Memory B cell (primary cell): ENCODE measurements at regions not wholly inside any gene's neighbourhood (a gene's known extent, or its start where the extent isn't known, plus 50 kb on each side); places are given as distances from the start of the nearest gene placed in this dataset.

Experiments used
- ATAC-seq: fragments of 150-1000 bp; cut with Tn5 transposase; 2 replicates; pipeline ENCODE4 v1.10.0; 2021; ENCODE audit warnings: low read depth, mild to moderate bottlenecking, moderate library complexity
- DNase-seq, 2 donors: peaks; one replicate each; pipeline ENCODE4 v3.0.0; 2022; ENCODE audit warnings: low spot score in 2 of 2
- H3K27ac Mint-ChIP-seq: one replicate; pipeline ENCODE4 v1.8.0; 2022; ENCODE audit warnings: mild to moderate bottlenecking, moderate library complexity, mixed read lengths
- H3K27me3 Mint-ChIP-seq: one replicate; pipeline ENCODE4 v1.8.0; 2022; ENCODE audit warnings: mixed read lengths
- H3K36me3 Mint-ChIP-seq: one replicate; pipeline ENCODE4 v1.8.0; 2022; ENCODE audit warnings: mild to moderate bottlenecking, mixed read lengths
- H3K4me1 Mint-ChIP-seq: one replicate; pipeline ENCODE4 v1.8.0; 2022; ENCODE audit warnings: mixed read lengths
- H3K4me3 Mint-ChIP-seq: one replicate; pipeline ENCODE4 v1.8.0; 2022; ENCODE audit warnings: mild to moderate bottlenecking, moderate library complexity, mixed read lengths
- H3K9me3 Mint-ChIP-seq: one replicate; pipeline ENCODE4 v1.8.0; 2022; ENCODE audit warnings: mixed read lengths

DNA sequence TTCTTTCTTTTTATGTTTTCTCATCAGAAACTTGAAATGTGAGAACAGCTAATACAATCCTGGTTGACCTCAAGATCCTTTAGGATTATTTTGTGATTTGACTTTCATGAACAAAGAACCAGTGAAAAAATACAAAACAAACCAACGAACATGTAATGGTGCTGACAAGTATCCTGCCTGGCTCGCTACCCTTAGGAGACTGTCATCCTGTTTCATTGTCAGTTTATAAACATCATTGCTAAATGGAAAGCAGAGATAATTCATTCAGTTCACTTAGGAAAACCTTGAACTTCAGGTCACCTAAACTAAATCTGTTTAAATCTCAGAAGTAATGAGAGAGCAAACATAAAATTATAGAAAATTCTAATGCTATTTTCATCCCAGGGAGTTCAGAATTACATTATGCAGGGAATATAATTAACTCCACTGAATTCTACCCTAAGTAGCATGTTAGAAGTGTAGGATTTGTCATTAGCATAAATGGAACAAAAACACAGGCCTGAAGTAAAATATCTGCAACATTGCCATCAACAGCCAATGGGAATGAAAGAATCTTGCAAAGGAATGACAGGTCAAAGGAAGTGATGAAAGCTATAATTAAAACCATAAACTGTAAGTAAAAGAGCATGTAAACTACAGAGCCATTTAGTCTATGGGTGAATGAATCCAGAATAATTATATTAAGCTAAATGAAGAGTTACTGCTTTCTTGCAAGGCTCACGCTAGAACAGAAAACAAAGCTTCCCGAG is 401.2 kb upstream of the MANEA start:
- Mint-ChIP-seq H3K4me3 (no peak overlapping the region), H3K36me3 (no peaks in the 10 kb centered on the region), H3K9me3 (no peaks in the 10 kb centered on the region), H3K27me3 (no peaks in the 10 kb centered on the region), H3K27ac (no peak overlapping the region), H3K4me1 (no peaks in the 10 kb centered on the region)
- DNase-seq: no peak
- no peak for ATAC-seq

DNA sequence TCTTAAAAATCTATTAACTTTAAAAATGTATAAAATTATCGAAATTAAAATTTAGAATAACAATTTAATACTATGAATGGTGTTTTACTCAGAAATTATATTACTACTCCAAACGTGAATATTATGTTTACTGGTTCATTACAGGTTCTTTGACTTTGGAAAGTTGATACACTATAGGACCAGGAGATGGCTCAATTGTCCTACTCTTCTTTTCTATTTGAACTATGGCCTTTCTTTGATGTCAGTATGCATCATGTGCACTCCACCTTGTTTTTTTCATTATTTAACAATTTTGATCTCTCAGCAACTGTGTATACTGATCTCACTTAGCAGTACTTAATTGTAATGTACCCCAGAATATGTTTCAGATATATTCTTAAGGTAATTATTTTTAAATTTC is 391.5 kb upstream of the MANEA start:
- Mint-ChIP-seq H3K4me3 (no peak overlapping the region), H3K9me3 (peaks cover 1% of the 10 kb centered on the region)
- no peak for DNase-seq

DNA sequence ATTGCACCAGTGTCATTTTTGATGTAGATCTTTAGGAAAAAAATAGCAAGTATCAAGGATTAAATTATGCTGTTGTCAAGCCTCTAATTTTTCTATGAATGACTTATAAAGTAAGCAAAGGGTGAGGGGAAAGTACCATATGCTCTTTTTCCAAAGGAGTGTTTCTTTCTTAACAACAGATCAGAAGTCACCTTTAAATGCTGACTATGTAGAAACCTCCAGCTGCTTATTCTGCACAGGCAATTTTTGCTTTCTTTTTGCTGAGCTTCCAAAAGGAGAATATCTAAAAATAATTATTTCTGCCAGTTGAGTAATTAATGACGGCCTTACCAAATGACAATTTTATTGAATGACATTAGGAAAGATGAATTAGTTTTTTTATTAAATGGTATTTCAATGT is 390.6 kb upstream of the MANEA start:
- peaks cover 1% of the 10 kb centered on the region for H3K9me3 Mint-ChIP-seq
- no peaks in the 10 kb centered on the region for H3K4me1 Mint-ChIP-seq
- H3K36me3 Mint-ChIP-seq: no peaks in the 10 kb centered on the region
- H3K27ac Mint-ChIP-seq: no peak overlapping the region
- no peak for ATAC-seq
- no peaks in the 10 kb centered on the region for H3K27me3 Mint-ChIP-seq
- no peak for DNase-seq
- no peak overlapping the region for H3K4me3 Mint-ChIP-seq

More for the DNA sequence above, 391.5 kb upstream of the MANEA start:
- H3K36me3 Mint-ChIP-seq: no peaks in the 10 kb centered on the region
- H3K27ac Mint-ChIP-seq: no peak overlapping the region
- no peaks in the 10 kb centered on the region for H3K4me1 Mint-ChIP-seq
- ATAC-seq: no peak
- no peaks in the 10 kb centered on the region for H3K27me3 Mint-ChIP-seq

- Mint-ChIP-seq H3K9me3 (no peaks in the 10 kb centered on the region), H3K4me3 (no peak overlapping the region), H3K27ac (no peak overlapping the region), H3K36me3 (no peaks in the 10 kb centered on the region), H3K4me1 (no peaks in the 10 kb centered on the region), H3K27me3 (no peaks in the 10 kb centered on the region)
- no peak for ATAC-seq
- no peak for DNase-seq
These were observed 379.7 kb upstream of the MANEA start for GRCh38 chr6:95197590-95197989.

DNA sequence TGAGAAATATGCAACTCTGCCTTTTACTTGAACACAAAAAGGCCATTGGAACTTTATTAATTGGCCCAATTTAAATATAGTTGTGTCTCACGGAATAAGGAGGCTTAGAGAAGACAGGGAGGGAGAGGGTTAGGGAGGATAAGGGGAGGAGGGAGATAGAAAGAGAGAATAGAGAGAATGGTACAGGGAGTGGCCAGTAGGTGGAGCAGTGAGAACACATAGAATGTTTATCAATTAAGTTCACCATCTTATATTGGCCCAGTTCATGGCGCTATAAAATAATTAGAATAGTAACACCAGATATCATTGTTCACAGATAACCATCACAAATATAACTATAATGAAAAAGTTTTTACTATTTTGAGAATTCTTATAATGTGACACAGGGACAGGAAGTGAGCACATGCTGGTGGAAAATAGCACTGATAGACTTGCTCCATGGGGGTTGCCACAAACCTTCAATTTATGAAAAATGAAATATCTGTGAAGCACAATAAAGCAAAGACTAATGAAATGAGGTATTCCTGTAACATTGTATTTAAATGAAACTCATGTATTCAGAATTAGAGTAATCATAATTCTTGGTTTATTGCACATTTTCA is 374.1 kb upstream of the MANEA start:
- Mint-ChIP-seq H3K27ac (no peak overlapping the region), H3K4me1 (no peaks in the 10 kb centered on the region), H3K4me3 (no peak overlapping the region), H3K27me3 (no peaks in the 10 kb centered on the region), H3K9me3 (no peaks in the 10 kb centered on the region), H3K36me3 (no peaks in the 10 kb centered on the region)
- ATAC-seq (peak; percentile 41), DNase-seq (no peak)

- Mint-ChIP-seq H3K27me3 (no peaks in the 10 kb centered on the region), H3K27ac (no peak overlapping the region), H3K4me1 (no peaks in the 10 kb centered on the region), H3K4me3 (no peak overlapping the region), H3K9me3 (no peaks in the 10 kb centered on the region), H3K36me3 (no peaks in the 10 kb centered on the region)
- DNase-seq: no peak
- ATAC-seq: no peak
These were observed 373.2 kb upstream of the MANEA start for GRCh38 chr6:95204178-95204577.

- no peak overlapping the region for H3K27ac Mint-ChIP-seq
- no peak overlapping the region for H3K4me3 Mint-ChIP-seq
- H3K36me3 Mint-ChIP-seq: no peaks in the 10 kb centered on the region
- H3K9me3 Mint-ChIP-seq: no peaks in the 10 kb centered on the region
- DNase-seq (no peak), ATAC-seq (no peak)
- no peaks in the 10 kb centered on the region for H3K27me3 Mint-ChIP-seq
- H3K4me1 Mint-ChIP-seq: no peaks in the 10 kb centered on the region
These were observed 368.7 kb upstream of the MANEA start for GRCh38 chr6:95208621-95209020.

DNA sequence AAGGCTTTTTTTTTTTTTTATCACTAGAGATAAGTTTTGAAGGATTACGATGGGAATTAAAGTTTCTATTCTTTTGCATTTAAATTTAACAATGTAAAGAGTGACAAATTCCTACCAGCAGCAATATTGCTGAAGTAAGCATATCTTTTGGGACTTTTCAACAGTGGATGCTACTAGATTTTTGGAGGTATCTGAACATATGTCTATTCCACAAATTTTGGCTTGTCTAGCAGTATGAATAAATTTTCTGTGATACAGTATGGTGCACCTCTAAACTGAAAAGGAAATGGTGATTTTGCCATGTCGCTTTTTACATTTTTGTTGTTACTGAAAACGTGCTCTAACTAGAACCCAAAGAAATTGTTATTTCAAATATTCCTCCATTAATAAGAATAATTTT is 368.3 kb upstream of the MANEA start:
- Mint-ChIP-seq H3K36me3 (no peaks in the 10 kb centered on the region), H3K4me3 (no peak overlapping the region), H3K4me1 (no peaks in the 10 kb centered on the region), H3K27ac (no peak overlapping the region), H3K27me3 (no peaks in the 10 kb centered on the region), H3K9me3 (no peaks in the 10 kb centered on the region)
- DNase-seq: no peak
- no peak for ATAC-seq

DNA sequence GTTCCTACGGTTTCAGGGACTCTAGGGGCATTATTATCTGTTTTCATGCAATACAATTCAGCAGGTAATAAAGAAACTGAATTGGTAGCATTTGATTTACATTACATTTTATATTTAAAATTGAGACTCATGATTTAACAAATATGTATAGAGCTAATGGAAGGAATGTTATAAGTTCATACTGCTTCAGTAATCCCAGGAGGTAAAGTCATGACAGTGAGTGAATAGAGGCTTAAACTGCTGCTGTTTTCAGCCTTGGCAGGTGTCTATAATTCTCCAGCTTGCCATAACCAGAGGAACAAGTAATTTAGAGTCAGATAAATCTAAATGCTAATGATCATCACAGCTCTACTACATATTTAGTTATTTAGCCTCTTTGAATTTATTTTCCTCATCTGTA is 360.8 kb upstream of the MANEA start:
- no peak for DNase-seq
- no peaks in the 10 kb centered on the region for H3K9me3 Mint-ChIP-seq
- H3K4me1 Mint-ChIP-seq: no peaks in the 10 kb centered on the region
- ATAC-seq: no peak
- no peaks in the 10 kb centered on the region for H3K27me3 Mint-ChIP-seq
- no peak overlapping the region for H3K27ac Mint-ChIP-seq
- no peak overlapping the region for H3K4me3 Mint-ChIP-seq
- H3K36me3 Mint-ChIP-seq: no peaks in the 10 kb centered on the region

- Mint-ChIP-seq H3K9me3 (no peaks in the 10 kb centered on the region), H3K27ac (no peak overlapping the region), H3K36me3 (no peaks in the 10 kb centered on the region), H3K27me3 (no peaks in the 10 kb centered on the region), H3K4me3 (no peak overlapping the region), H3K4me1 (no peaks in the 10 kb centered on the region)
- ATAC-seq: no peak
- DNase-seq: no peak
These were observed 350.0 kb upstream of the MANEA start for GRCh38 chr6:95227351-95227750.

DNA sequence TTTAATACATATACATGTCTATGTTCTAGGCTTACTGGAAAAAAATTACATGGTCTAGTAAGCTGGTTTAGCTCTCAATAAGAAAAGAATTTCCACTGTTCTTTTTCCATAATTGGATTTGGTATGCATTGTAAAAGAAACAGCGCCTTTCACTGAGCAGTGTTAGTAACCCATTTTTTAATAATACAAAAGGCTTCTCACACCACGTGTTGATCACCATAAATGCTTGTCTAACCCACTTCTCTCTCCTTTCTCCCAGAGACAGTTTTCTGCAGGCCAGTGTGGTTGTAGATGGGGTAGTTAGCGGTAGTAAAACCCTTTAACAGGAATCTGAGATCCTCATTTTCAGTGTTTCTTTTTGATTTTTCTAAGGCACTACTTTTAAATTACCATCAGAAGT is 348.7 kb upstream of the MANEA start:
- H3K27ac Mint-ChIP-seq: no peak overlapping the region
- no peaks in the 10 kb centered on the region for H3K9me3 Mint-ChIP-seq
- no peak for ATAC-seq
- no peaks in the 10 kb centered on the region for H3K27me3 Mint-ChIP-seq
- H3K4me1 Mint-ChIP-seq: no peaks in the 10 kb centered on the region
- no peaks in the 10 kb centered on the region for H3K36me3 Mint-ChIP-seq
- no peak overlapping the region for H3K4me3 Mint-ChIP-seq
- DNase-seq: no peak

DNA sequence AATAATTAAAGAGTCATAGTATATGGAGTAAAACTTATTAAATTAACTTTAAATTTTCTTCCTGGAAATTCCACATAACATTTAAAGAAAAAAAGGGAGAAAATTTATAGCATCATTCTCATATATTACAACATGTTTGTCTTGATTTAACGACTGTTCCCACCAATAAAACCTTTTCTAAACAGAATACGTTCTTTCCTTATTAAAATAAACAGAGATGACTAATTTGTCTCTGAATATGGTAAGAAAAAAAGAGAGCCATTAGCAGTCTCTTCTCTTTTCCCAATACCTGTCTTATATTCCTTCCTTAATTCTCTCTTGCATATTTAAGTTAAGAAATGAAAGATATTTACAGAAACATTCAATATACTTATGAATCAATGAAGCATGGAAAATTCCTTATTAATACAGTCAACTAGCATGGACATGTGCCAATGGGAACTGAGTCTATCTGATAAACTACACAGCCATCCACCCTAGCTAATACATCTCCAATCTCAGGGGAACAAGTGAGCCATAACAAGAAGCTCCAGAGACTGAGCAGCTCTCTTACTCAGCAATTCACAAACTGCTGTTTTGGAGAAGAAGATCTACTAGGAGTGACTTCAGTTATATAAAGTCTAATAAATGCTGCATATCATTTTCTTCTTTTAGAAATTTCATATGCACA is 347.1 kb upstream of the MANEA start:
- ATAC-seq (no peak), DNase-seq (no peak)
- Mint-ChIP-seq H3K27me3 (no peaks in the 10 kb centered on the region), H3K4me3 (no peak overlapping the region), H3K27ac (no peak overlapping the region), H3K9me3 (no peaks in the 10 kb centered on the region), H3K36me3 (no peaks in the 10 kb centered on the region), H3K4me1 (no peaks in the 10 kb centered on the region)

GRCh38 chr6:95231416-95231815 is 345.9 kb upstream of the MANEA start:
- H3K27me3 Mint-ChIP-seq: no peaks in the 10 kb centered on the region
- H3K36me3 Mint-ChIP-seq: no peaks in the 10 kb centered on the region
- H3K27ac Mint-ChIP-seq: no peak overlapping the region
- ATAC-seq: no peak
- H3K4me3 Mint-ChIP-seq: no peak overlapping the region
- H3K9me3 Mint-ChIP-seq: no peaks in the 10 kb centered on the region
- DNase-seq: no peak
- no peaks in the 10 kb centered on the region for H3K4me1 Mint-ChIP-seq

GRCh38 chr6:95232446-95232845 is 344.9 kb upstream of the MANEA start:
- Mint-ChIP-seq H3K4me3 (no peak overlapping the region), H3K27me3 (no peaks in the 10 kb centered on the region), H3K9me3 (no peaks in the 10 kb centered on the region), H3K27ac (no peak overlapping the region), H3K4me1 (no peaks in the 10 kb centered on the region), H3K36me3 (no peaks in the 10 kb centered on the region)
- no peak for ATAC-seq
- DNase-seq: no peak

GRCh38 chr6:95233879-95234278 is 343.5 kb upstream of the MANEA start:
- ATAC-seq: no peak
- H3K27me3 Mint-ChIP-seq: no peaks in the 10 kb centered on the region
- H3K4me1 Mint-ChIP-seq: no peaks in the 10 kb centered on the region

More at GRCh38 chr6:95233879-95234278, 343.5 kb upstream of the MANEA start:
- Mint-ChIP-seq H3K9me3 (no peaks in the 10 kb centered on the region), H3K4me3 (no peak overlapping the region), H3K36me3 (no peaks in the 10 kb centered on the region), H3K27ac (no peak overlapping the region)
- no peak for DNase-seq
